SK-N-MC (cell line): ENCODE measurements at regions not wholly inside any gene's neighbourhood (a gene's known extent, or its start where the extent isn't known, plus 50 kb on each side); places are given as distances from the start of the nearest gene placed in this dataset.
"Not testable (repeated sequence)": the region's sequence is repeated elsewhere in the genome, so short reads cannot be mapped to it uniquely, and the experiment has no call there.

ENCODE experiments used
- EZH2 ChIP-seq: fragments of 200-600 bp; sonication (generic); IDR thresholded peaks from one replicate; pipeline ENCODE4 v1.6.1; 2017; ENCODE audit warnings: antibody characterized with exemption
- FOXP2 ChIP-seq: optimal IDR thresholded peaks from 2 replicates; pipeline ENCODE3; 2011; ENCODE audit warnings: mild to moderate bottlenecking, moderate library complexity; ENCODE audit not compliant: insufficient read depth; ENCODE audit errors: extremely low read length, control extremely low read depth
- POLR2AphosphoS5 ChIP-seq: IDR thresholded peaks from 2 replicates; pipeline ENCODE4 v1.6.1; 2012; ENCODE audit warnings: mild to moderate bottlenecking, low read depth, low read length, borderline replicate concordance

DNA sequence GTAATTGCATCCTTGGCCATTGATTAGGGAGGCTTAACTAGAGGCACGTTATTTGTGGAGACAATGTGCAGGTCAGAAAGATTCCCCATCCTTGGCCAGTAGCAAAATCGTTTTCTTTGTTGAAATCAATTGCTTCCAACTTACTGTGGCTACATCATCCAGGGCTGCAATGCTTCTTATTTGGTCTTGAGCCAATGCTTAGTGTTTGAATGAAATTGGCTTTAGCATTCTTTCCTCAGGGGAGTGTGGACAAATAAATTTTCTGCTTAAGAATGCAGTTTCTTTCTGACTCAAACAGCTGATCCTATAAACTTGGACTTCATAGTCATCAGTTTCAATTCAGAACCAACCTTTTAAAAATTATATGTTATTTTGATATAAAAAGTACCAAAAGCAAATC, 95.6 kb downstream of the ARHGAP11B start:
- not testable (repeated sequence) for TF ChIP-seq POLR2AphosphoS5, EZH2, FOXP2
